ENCODE measurements at regions not wholly inside any gene's neighbourhood (a gene's known extent, or its start where the extent isn't known, plus 50 kb on each side); places are given as distances from the start of the nearest gene placed in this dataset.

GRCh38 chr10:52961323-52961722 lies 188.7 kb upstream of the MBL2 start:
- FAIRE-seq (peak; percentile 32), DNase-seq (ENCODE audit: low read depth, low spot score) (no peak)
- no peak overlapping the region for H3K27ac ChIP-seq (ENCODE audit: control insufficient read depth, insufficient read depth, low read length)
- no peaks in the 10 kb centered on the region for H3K27me3 ChIP-seq (ENCODE audit: control insufficient read depth, extremely low read depth, insufficient read depth, low read length)
- H3K9me3 ChIP-seq (ENCODE audit: control insufficient read depth, low read depth, low read length), result no peaks in the 10 kb centered on the region
- no peaks in the 10 kb centered on the region for H4K20me1 ChIP-seq (ENCODE audit: control insufficient read depth, extremely low read depth, insufficient read depth, low read length)
- TF ChIP-seq CTCF (optimal IDR thresholded peaks at IDR 0.05 in 1 of 3, IDR thresholded peaks at IDR 0.05 in 1 of 3, conservative IDR thresholded peaks at IDR 0.05 in 1 of 3; ENCODE audit: extremely low read depth in 1 of 3, insufficient read depth in 2 of 3, low read length in 3 of 3) (no peak), EZH2 (IDR thresholded peaks at IDR 0.05; ENCODE audit: low read length) (no peak)
- H3K4me3 ChIP-seq (ENCODE audit: control insufficient read depth in 2 of 3, extremely low read depth in 1 of 3, insufficient read depth in 2 of 3, low read depth in 1 of 3, low read length in 3 of 3), result no peak overlapping the region
- no peaks in the 10 kb centered on the region for H3K4me1 ChIP-seq (ENCODE audit: control insufficient read depth, extremely low read depth, insufficient read depth, low read length)
- no peaks in the 10 kb centered on the region for H3K9me1 ChIP-seq (ENCODE audit: control insufficient read depth, extremely low read depth, insufficient read depth, low read length)
- H3K36me3 ChIP-seq (ENCODE audit: control insufficient read depth in 2 of 2, extremely low read depth in 1 of 2, insufficient read depth in 2 of 2, low read length in 2 of 2), result no peaks in the 10 kb centered on the region
- H3K9ac ChIP-seq (ENCODE audit: control insufficient read depth, extremely low read depth, insufficient read depth, low read length), result no peak overlapping the region
- H3K4me2 ChIP-seq (ENCODE audit: control insufficient read depth, extremely low read depth, insufficient read depth, low read depth, low read length), result no peak overlapping the region
- dilution Hi-C loops (cut with MboI; ENCODE audit: extremely low pct_ligation_motif_present, low sequenced_read_pairs), result no loop called here
- H3K79me2 ChIP-seq (ENCODE audit: control insufficient read depth, insufficient read depth, low read length), result no peaks in the 10 kb centered on the region
- peak overlapping the region; percentile 30 for H2AFZ ChIP-seq (ENCODE audit: control insufficient read depth, low read length)

GRCh38 chr10:52959810-52960209 lies 187.2 kb upstream of the MBL2 start:
- no peaks in the 10 kb centered on the region for H3K4me1 ChIP-seq (ENCODE audit: control insufficient read depth, extremely low read depth, insufficient read depth, low read length)
- no peaks in the 10 kb centered on the region for H3K9me1 ChIP-seq (ENCODE audit: control insufficient read depth, extremely low read depth, insufficient read depth, low read length)
- no peak overlapping the region for H3K27ac ChIP-seq (ENCODE audit: control insufficient read depth, insufficient read depth, low read length)
- no peaks in the 10 kb centered on the region for H3K79me2 ChIP-seq (ENCODE audit: control insufficient read depth, insufficient read depth, low read length)
- no peaks in the 10 kb centered on the region for H4K20me1 ChIP-seq (ENCODE audit: control insufficient read depth, extremely low read depth, insufficient read depth, low read length)
- H3K9me3 ChIP-seq (ENCODE audit: control insufficient read depth, low read depth, low read length), result no peaks in the 10 kb centered on the region
- DNase-seq (ENCODE audit: low read depth, low spot score) (no peak), FAIRE-seq (no peak)
- dilution Hi-C loops (cut with MboI; ENCODE audit: extremely low pct_ligation_motif_present, low sequenced_read_pairs), result no loop called here
- H3K36me3 ChIP-seq (ENCODE audit: control insufficient read depth in 2 of 2, extremely low read depth in 1 of 2, insufficient read depth in 2 of 2, low read length in 2 of 2), result no peaks in the 10 kb centered on the region
- no peaks in the 10 kb centered on the region for H3K27me3 ChIP-seq (ENCODE audit: control insufficient read depth, extremely low read depth, insufficient read depth, low read length)
- no peak overlapping the region for H3K9ac ChIP-seq (ENCODE audit: control insufficient read depth, extremely low read depth, insufficient read depth, low read length)
- H3K4me3 ChIP-seq (ENCODE audit: control insufficient read depth in 2 of 3, extremely low read depth in 1 of 3, insufficient read depth in 2 of 3, low read depth in 1 of 3, low read length in 3 of 3), result no peak overlapping the region
- no peak overlapping the region for H3K4me2 ChIP-seq (ENCODE audit: control insufficient read depth, extremely low read depth, insufficient read depth, low read depth, low read length)
- TF ChIP-seq EZH2 (IDR thresholded peaks at IDR 0.05; ENCODE audit: low read length) (no peak), CTCF (optimal IDR thresholded peaks at IDR 0.05 in 1 of 3, IDR thresholded peaks at IDR 0.05 in 1 of 3, conservative IDR thresholded peaks at IDR 0.05 in 1 of 3; ENCODE audit: extremely low read depth in 1 of 3, insufficient read depth in 2 of 3, low read length in 3 of 3) (no peak)
- no peak overlapping the region for H2AFZ ChIP-seq (ENCODE audit: control insufficient read depth, low read length)
